Esophagus squamous epithelium (tissue), 4 donors: ENCODE measurements at regions not wholly inside any gene's neighbourhood (a gene's known extent, or its start where the extent isn't known, plus 50 kb on each side); places are given as distances from the start of the nearest gene placed in this dataset.

Source experiments
- POLR2A ChIP-seq, 4 donors: fragments of 450-650 bp; IDR thresholded peaks; one replicate each; pipeline ENCODE4 v1.6.1; 2017; ENCODE audit warnings: antibody characterized with exemption in 4 of 4, mild to moderate bottlenecking in 4 of 4, moderate library complexity in 3 of 4
- TF ChIP-seq, protein P1 (sequence below), 6 experiments: fragments of 450-650 bp in 4 of 6; fragments of 200-600 bp in 2 of 6; sonication (generic) in 2 of 6; IDR thresholded peaks; one replicate each; pipeline ENCODE4 v1.5.1; 2016 to 2019; ENCODE audit warnings: antibody characterized with exemption in 6 of 6, mild to moderate bottlenecking in 4 of 6, moderate library complexity in 4 of 6

DNA sequence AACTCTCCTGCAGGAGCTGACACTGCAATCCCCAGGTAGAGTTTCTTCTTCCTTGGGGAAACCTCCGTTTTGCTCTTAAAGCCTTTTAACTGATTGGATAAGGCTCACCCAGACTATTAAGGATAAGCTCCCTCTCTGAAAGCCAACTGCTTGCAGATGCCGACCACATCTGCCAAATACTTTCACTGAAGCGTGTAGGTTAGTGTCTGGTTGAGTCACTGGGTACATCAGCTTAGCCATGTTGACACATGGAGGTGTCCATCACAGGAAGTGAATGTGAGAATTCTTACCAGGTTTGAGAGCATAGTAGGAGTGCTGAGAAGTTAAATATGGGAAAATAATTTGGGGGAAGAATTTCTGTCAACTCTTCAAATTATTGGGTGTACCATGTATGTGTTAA, 202.0 kb downstream of the AJAP1 start:
- TF ChIP-seq, protein P1, sequence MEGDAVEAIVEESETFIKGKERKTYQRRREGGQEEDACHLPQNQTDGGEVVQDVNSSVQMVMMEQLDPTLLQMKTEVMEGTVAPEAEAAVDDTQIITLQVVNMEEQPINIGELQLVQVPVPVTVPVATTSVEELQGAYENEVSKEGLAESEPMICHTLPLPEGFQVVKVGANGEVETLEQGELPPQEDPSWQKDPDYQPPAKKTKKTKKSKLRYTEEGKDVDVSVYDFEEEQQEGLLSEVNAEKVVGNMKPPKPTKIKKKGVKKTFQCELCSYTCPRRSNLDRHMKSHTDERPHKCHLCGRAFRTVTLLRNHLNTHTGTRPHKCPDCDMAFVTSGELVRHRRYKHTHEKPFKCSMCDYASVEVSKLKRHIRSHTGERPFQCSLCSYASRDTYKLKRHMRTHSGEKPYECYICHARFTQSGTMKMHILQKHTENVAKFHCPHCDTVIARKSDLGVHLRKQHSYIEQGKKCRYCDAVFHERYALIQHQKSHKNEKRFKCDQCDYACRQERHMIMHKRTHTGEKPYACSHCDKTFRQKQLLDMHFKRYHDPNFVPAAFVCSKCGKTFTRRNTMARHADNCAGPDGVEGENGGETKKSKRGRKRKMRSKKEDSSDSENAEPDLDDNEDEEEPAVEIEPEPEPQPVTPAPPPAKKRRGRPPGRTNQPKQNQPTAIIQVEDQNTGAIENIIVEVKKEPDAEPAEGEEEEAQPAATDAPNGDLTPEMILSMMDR (IDR thresholded peaks at IDR 0.05), result no peak
- TF ChIP-seq POLR2A (IDR thresholded peaks at IDR 0.05), result no peak
